Stomach (tissue), 8 donors: ENCODE measurements at regions not wholly inside any gene's neighbourhood (a gene's known extent, or its start where the extent isn't known, plus 50 kb on each side); places are given as distances from the start of the nearest gene placed in this dataset.

ENCODE experiments used
- DNase-seq, 2 donors: peaks; one replicate each; pipeline versions ENCODE4 v3.0.0 to v3.0.0-alpha.2; 2013 to 2019
- H3K27ac ChIP-seq, 5 donors: fragments of 200-600 bp in 4 of 5; sonication (generic) in 4 of 5; one replicate each; pipeline ENCODE4 v1.5.1; 2013 to 2019; ENCODE audit warnings: mild to moderate bottlenecking in 1 of 5, moderate library complexity in 1 of 5
- H3K27me3 ChIP-seq, 3 donors: fragments of 200-600 bp; sonication (generic); one replicate each; pipeline ENCODE4 v1.5.1; 2017 to 2019; ENCODE audit warnings: mixed run types in 1 of 3
- H3K36me3 ChIP-seq, 4 donors: fragments of 200-600 bp; sonication (generic); 1 replicate in 3 of 4; 2 replicates in 1 of 4; pipeline ENCODE4 v1.5.1; 2016 to 2019
- H3K4me1 ChIP-seq, 4 donors: fragments of 200-600 bp; sonication (generic); one replicate each; pipeline ENCODE4 v1.5.1; 2016 to 2019
- H3K4me3 ChIP-seq, 4 donors: fragments of 200-600 bp; sonication (generic) in 3 of 4; one replicate each; pipeline ENCODE4 v1.5.1; 2016 to 2019; ENCODE audit warnings: mild to moderate bottlenecking in 1 of 4
- H3K9me3 ChIP-seq, 4 donors: fragments of 200-600 bp; sonication (generic); one replicate each; pipeline ENCODE4 v1.5.1; 2016 to 2019
- EP300 ChIP-seq: sonication (generic); formaldehyde crosslinking; IDR thresholded peaks from one replicate; pipeline ENCODE4 v1.6.1; 2017; ENCODE audit warnings: antibody characterized with exemption
- POLR2A ChIP-seq, 4 donors: fragments of 450-650 bp; IDR thresholded peaks; one replicate each; pipeline ENCODE4 v1.6.1; 2016; ENCODE audit warnings: antibody characterized with exemption in 4 of 4, control low read depth in 2 of 4, mild to moderate bottlenecking in 1 of 4, moderate library complexity in 1 of 4
- POLR2AphosphoS5 ChIP-seq, 3 donors: sonication (generic); formaldehyde crosslinking; IDR thresholded peaks; one replicate each; pipeline ENCODE4 v1.6.1; 2016; ENCODE audit warnings: antibody characterized with exemption in 3 of 3
- WGBS, 5 donors: extraction: QIAGEN DNeasy Blood & Tissue Kit in 3 of 5; methylation state at CpG; one replicate each; pipeline versions ENCODE4 v1.1.5 to v1.1.7; 2013 to 2018; 5-methylcytosine and 5-hydroxymethylcytosine counted together
- intact Hi-C: fragments of 100-400 bp; cut with DNase I; formaldehyde crosslinking; loops from one replicate; pipeline ENCODE4 v1.15.1; 2023; ENCODE audit warnings: low total_unique reads
- TF ChIP-seq, protein P1 (sequence below), 7 experiments: fragments of 450-650 bp in 4 of 7; fragments of 200-600 bp in 3 of 7; sonication (generic) in 3 of 7; IDR thresholded peaks; one replicate each; pipeline ENCODE4 v1.5.1; 2016 to 2019; ENCODE audit warnings: antibody characterized with exemption in 7 of 7, control low read depth in 2 of 7, mild to moderate bottlenecking in 1 of 7
- donor health status: healthy with polysubstance abuse.
- donor health status: Bipolar disorder and iron deficiency.
- donor health status: healthy.

DNA sequence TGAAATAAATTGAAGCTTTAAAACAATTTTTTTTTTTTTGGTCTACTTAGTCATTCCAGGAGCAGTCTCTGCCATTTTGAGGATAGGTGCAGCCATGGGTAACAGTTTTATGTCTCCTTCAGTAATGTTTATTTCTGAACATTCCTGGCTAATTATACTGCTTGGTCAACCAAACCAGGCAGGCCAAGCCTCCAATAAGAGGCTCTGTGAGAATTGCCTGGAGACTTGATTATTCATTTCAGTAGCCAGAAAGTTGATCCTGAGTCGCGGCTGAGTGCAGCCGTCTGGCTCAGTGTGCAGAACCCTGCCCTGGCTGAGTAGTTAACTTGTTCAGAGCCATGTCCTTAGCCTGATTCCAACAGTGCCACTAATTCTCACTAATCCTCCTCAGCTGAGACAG, 364.0 kb upstream of the FAT3 start:
- Histone ChIP-seq H3K4me3 (no peak overlapping the region), H3K4me1 (peaks cover 0 to 4% (median 0%) of the 10 kb centered on the region in 4 donors), H3K27me3 (no peaks in the 10 kb centered on the region), H3K27ac (no peak overlapping the region), H3K9me3 (no peaks in the 10 kb centered on the region), H3K36me3 (no peaks in the 10 kb centered on the region)
- WGBS, 5 donors: 30 to 80% (median 57%) methylated on average over 2 to 3 of the region's 3 CpGs
- no peak for DNase-seq
- TF ChIP-seq, protein P1, sequence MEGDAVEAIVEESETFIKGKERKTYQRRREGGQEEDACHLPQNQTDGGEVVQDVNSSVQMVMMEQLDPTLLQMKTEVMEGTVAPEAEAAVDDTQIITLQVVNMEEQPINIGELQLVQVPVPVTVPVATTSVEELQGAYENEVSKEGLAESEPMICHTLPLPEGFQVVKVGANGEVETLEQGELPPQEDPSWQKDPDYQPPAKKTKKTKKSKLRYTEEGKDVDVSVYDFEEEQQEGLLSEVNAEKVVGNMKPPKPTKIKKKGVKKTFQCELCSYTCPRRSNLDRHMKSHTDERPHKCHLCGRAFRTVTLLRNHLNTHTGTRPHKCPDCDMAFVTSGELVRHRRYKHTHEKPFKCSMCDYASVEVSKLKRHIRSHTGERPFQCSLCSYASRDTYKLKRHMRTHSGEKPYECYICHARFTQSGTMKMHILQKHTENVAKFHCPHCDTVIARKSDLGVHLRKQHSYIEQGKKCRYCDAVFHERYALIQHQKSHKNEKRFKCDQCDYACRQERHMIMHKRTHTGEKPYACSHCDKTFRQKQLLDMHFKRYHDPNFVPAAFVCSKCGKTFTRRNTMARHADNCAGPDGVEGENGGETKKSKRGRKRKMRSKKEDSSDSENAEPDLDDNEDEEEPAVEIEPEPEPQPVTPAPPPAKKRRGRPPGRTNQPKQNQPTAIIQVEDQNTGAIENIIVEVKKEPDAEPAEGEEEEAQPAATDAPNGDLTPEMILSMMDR (IDR thresholded peaks at IDR 0.05): no peak
- TF ChIP-seq POLR2A (IDR thresholded peaks at IDR 0.05) (no peak), POLR2AphosphoS5 (IDR thresholded peaks at IDR 0.05) (no peak), EP300 (no peak)
- intact Hi-C loops: no loop called here

DNA sequence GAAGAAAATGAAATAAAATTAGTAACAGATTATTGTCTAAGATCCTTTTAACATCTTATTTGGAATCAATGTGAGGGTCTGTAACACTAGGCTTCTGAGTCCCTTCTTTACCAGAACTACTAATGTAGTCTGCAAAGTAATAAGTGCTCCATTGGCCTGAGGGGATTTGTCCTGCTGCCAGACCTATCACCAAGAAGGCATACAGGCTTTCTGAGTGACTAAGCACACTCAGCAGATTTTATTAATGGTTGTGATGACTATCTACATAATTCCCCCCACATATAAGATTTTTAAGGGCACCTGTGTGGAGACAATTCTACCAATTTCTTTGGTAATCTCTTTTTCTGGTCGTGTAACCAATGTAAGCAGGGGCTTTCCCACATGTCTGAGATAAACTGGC, 365.0 kb upstream of the FAT3 start:
- DNase-seq: no peak
- Histone ChIP-seq H3K4me3 (no peak overlapping the region), H3K4me1 (peaks cover 0 to 4% (median 0%) of the 10 kb centered on the region in 4 donors), H3K9me3 (no peaks in the 10 kb centered on the region), H3K27me3 (no peaks in the 10 kb centered on the region), H3K36me3 (no peaks in the 10 kb centered on the region), H3K27ac (no peak overlapping the region)
- intact Hi-C loops: no loop called here
- TF ChIP-seq POLR2A (IDR thresholded peaks at IDR 0.05) (no peak), POLR2AphosphoS5 (IDR thresholded peaks at IDR 0.05) (no peak), EP300 (no peak)
- TF ChIP-seq, protein P1 (IDR thresholded peaks at IDR 0.05): no peak
- WGBS, 5 donors: 61 to 84% (median 65%) methylated on average over 1 of the region's 1 CpG

DNA sequence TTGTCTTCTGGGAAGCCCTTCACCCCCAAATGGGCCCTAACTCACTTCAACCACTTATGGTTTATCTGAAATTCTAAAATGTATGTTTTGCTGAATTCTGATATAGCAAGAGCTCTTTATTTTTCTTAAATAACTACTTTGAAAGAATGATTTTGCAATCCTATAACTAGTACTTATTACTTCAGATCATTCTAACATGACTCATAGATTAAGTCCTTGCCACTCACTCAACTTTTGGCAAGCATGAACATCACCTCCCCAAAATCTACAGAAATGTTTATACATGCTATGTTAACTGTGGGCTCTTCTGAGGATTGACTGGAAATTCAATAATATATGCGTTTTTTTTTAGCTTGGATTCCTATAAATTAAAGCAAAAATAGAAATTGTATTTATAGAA, 367.4 kb upstream of the FAT3 start:
- Histone ChIP-seq H3K27me3 (no peaks in the 10 kb centered on the region), H3K4me3 (no peak overlapping the region), H3K27ac (no peak overlapping the region), H3K36me3 (no peaks in the 10 kb centered on the region), H3K9me3 (no peaks in the 10 kb centered on the region), H3K4me1 (peaks cover 0 to 4% (median 0%) of the 10 kb centered on the region in 4 donors)
- DNase-seq: no peak
- intact Hi-C loops: no loop called here
- TF ChIP-seq POLR2A (IDR thresholded peaks at IDR 0.05) (no peak), EP300 (no peak)
- WGBS, 5 donors: 54 to 74% (median 61%) methylated on average over 1 of the region's 1 CpG

DNA sequence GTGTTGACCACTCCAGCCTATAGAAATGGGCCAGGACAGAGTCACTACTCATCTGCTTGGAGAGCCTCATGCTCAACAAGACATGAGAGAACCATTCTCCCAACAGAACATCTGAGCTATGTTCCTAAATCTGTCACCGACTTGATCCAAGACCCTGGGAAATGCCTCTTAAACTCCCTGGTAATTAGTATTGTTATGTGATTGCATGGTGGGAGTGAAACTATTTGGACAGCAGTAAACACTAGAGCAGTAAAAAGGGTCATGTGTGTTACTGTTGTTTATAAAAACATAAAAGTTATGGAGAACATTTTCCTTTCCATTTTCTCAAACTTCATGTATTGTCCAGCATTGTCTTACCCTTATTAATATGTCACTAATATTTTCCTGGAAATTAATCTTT, 369.8 kb upstream of the FAT3 start:
- intact Hi-C loops: no loop called here
- DNase-seq: no peak
- Histone ChIP-seq H3K27me3 (no peaks in the 10 kb centered on the region), H3K36me3 (no peaks in the 10 kb centered on the region), H3K27ac (no peak overlapping the region), H3K9me3 (no peaks in the 10 kb centered on the region), H3K4me3 (no peak overlapping the region), H3K4me1 (no peaks in the 10 kb centered on the region)
- TF ChIP-seq POLR2A (IDR thresholded peaks at IDR 0.05): no peak
- WGBS, 5 donors: 75 to 100% (median 83%) methylated on average over 1 of the region's 1 CpG

DNA sequence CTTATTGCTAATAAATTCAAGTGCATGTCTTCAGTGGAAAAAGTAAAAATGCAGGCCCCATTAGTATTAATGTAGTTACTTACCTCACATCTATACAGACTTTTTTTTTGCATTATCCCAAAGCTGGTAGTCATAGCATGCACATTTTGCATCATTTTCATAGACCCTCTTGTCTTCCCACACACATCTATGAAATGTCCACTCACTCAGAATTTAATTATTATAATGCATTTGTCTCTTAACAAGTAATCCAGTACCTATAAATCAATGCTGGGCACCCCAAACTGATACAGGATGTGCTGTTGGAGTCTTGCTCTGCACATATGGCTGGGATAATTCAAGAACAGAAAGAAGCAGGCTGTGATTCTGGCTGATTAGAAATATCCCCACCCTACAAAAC, 370.4 kb upstream of the FAT3 start:
- intact Hi-C loops: no loop called here
- H3K4me3 ChIP-seq: no peak overlapping the region
- H3K36me3 ChIP-seq: no peaks in the 10 kb centered on the region
- TF ChIP-seq, protein P1 (IDR thresholded peaks at IDR 0.05): no peak
- no peak for TF ChIP-seq POLR2AphosphoS5 (IDR thresholded peaks at IDR 0.05)
- no peak for TF ChIP-seq EP300
- TF ChIP-seq POLR2A (IDR thresholded peaks at IDR 0.05): no peak
- no peaks in the 10 kb centered on the region for H3K9me3 ChIP-seq
- no peak for DNase-seq
- no peaks in the 10 kb centered on the region for H3K4me1 ChIP-seq
- no peaks in the 10 kb centered on the region for H3K27me3 ChIP-seq
- no peak overlapping the region for H3K27ac ChIP-seq
